GM18502 (cell line): ENCODE measurements at regions not wholly inside any gene's neighbourhood (a gene's known extent, or its start where the extent isn't known, plus 50 kb on each side); places are given as distances from the start of the nearest gene placed in this dataset.
"Not testable (repeated sequence)": the region's sequence is repeated elsewhere in the genome, so short reads cannot be mapped to it uniquely, and the experiment has no call there.

Source experiments
- ATAC-seq: cut with Tn5 transposase; IDR thresholded peaks from one replicate; pipeline ENCODE4 v1.9.1; 2021; ENCODE audit warnings: mild to moderate bottlenecking; ENCODE audit not compliant: unreplicated experiment, poor library complexity

GRCh38 chr10:57457972-57458512, 809.7 kb downstream of the IPMK start:
- no peak for ATAC-seq

GRCh38 chr10:57430376-57430775, 837.3 kb downstream of the IPMK start:
- no peak for ATAC-seq

GRCh38 chr10:57420881-57421280, 846.8 kb downstream of the IPMK start:
- no peak for ATAC-seq

GRCh38 chr10:57418476-57418875, 849.2 kb downstream of the IPMK start:
- no peak for ATAC-seq

GRCh38 chr10:57395923-57396322, 871.8 kb downstream of the IPMK start:
- no peak for ATAC-seq

GRCh38 chr10:57367412-57367811, 900.3 kb downstream of the IPMK start:
- ATAC-seq: no peak

- no peak for ATAC-seq
Measured at GRCh38 chr10:57362811-57363210, 904.9 kb downstream of the IPMK start.

- no peak for ATAC-seq
Measured at GRCh38 chr10:57353403-57354003, 914.2 kb downstream of the IPMK start.

- ATAC-seq: no peak
Measured at GRCh38 chr10:57351076-57351475, 916.6 kb downstream of the IPMK start.

GRCh38 chr10:57341294-57341693, 926.4 kb downstream of the IPMK start:
- no peak for ATAC-seq

- ATAC-seq: peak; percentile 74
Measured at GRCh38 chr10:57338823-57339558, 928.7 kb downstream of the IPMK start.

- ATAC-seq: no peak
Measured at GRCh38 chr10:57336865-57337264, 930.8 kb downstream of the IPMK start.

GRCh38 chr10:57336341-57336740, 931.4 kb downstream of the IPMK start:
- ATAC-seq: no peak

GRCh38 chr10:57334523-57334922, 933.2 kb downstream of the IPMK start:
- no peak for ATAC-seq

- ATAC-seq: no peak
Measured at GRCh38 chr10:57333880-57334279, 933.8 kb downstream of the IPMK start.

- not testable (repeated sequence) for ATAC-seq
Measured at GRCh38 chr10:57321400-57321854, 946.3 kb downstream of the IPMK start.

- ATAC-seq: no peak
Measured at GRCh38 chr10:57320416-57320815, 947.3 kb downstream of the IPMK start.

- no peak for ATAC-seq
Measured at GRCh38 chr10:57314046-57314445, 953.0 kb upstream of the ZWINT start.

- ATAC-seq: no peak
Measured at GRCh38 chr10:57303566-57303965, 942.5 kb upstream of the ZWINT start.

GRCh38 chr10:57300718-57301117, 939.7 kb upstream of the ZWINT start:
- ATAC-seq: no peak

- no peak for ATAC-seq
Measured at GRCh38 chr10:57294698-57295097, 933.6 kb upstream of the ZWINT start.

GRCh38 chr10:57288754-57289153, 927.7 kb upstream of the ZWINT start:
- ATAC-seq: no peak
